Activated T-helper 2 cell treated with anti-CD3 and anti-CD28 coated beads, Interferon-gamma antibody, Interleukin-2, Interleukin-4, amounts not matched to agents 10 μg/mL and 5 μg/mL and 100 μg/mL, durations not matched to agents 14 hours and 24 hours and 36 hours (primary cell): ENCODE measurements at regions not wholly inside any gene's neighbourhood (a gene's known extent, or its start where the extent isn't known, plus 50 kb on each side); places are given as distances from the start of the nearest gene placed in this dataset.

Experiments
- DNase-seq: peaks from one replicate; pipeline ENCODE4 v3.0.0; 2021; ENCODE audit warnings: low spot score
- H3K27ac Mint-ChIP-seq: one replicate; pipeline ENCODE4 v1.8.0; 2021; ENCODE audit warnings: mixed read lengths
- H3K27me3 Mint-ChIP-seq: one replicate; pipeline ENCODE4 v1.8.0; 2021; ENCODE audit warnings: low read depth, mixed read lengths
- H3K36me3 Mint-ChIP-seq: one replicate; pipeline ENCODE4 v1.8.0; 2021; ENCODE audit warnings: low read depth, mixed read lengths
- H3K4me1 Mint-ChIP-seq: one replicate; pipeline ENCODE4 v1.8.0; 2021; ENCODE audit warnings: low read depth, mixed read lengths
- H3K4me3 Mint-ChIP-seq: one replicate; pipeline ENCODE4 v1.8.0; 2021; ENCODE audit warnings: low read depth, mild to moderate bottlenecking, moderate library complexity, mixed read lengths
- H3K9me3 Mint-ChIP-seq: one replicate; pipeline ENCODE4 v1.8.0; 2021; ENCODE audit warnings: mixed read lengths
- intact Hi-C: fragments of 100-400 bp; cut with micrococcal nuclease; formaldehyde crosslinking; loops from one replicate; pipeline ENCODE4 v1.15.1; 2023

DNA sequence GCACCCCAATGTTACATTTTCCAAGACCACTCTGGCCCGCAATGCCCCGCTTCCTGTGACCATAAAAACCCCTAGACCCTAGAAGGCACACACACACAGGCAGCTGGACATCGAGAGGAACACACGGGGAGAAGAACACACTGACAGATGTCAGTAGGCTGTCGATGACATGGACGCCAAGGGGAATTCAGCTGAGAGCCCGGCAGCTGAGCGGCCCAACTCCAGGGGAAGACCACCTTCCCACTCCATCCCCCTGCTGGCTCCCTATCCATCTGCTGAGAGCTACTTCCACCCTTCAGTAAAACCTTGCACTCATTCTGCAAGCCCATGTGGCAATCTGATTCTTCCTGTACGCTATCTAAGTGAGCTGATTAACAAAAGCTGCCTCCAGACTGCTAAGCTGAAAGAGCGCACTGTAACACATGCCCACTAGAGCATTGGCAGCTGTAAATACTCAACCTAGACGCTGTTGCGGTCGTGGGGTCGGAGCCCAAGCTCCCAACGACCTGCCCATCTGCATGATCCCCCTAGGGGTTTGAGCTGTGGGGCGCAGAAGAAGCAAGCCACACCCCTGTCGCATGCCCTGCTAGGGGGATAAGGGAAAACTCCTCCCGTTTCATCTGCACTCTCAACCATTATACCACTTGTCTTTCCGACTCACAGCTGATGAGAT is 843.6 kb upstream of the POT1 start:
- Mint-ChIP-seq H3K4me1 (no peaks in the 10 kb centered on the region), H3K27ac (no peak overlapping the region), H3K9me3 (peaks cover 23% of the 10 kb centered on the region), H3K36me3 (no peaks in the 10 kb centered on the region), H3K4me3 (no peak overlapping the region), H3K27me3 (no peaks in the 10 kb centered on the region)
- intact Hi-C loops, result no loop called here
- no peak for DNase-seq

- intact Hi-C loops, result no loop called here
- no peak overlapping the region for H3K4me3 Mint-ChIP-seq
- H3K9me3 Mint-ChIP-seq, result peaks cover 17% of the 10 kb centered on the region
- H3K36me3 Mint-ChIP-seq, result no peaks in the 10 kb centered on the region
- no peak for DNase-seq
- H3K27ac Mint-ChIP-seq, result no peak overlapping the region
- no peaks in the 10 kb centered on the region for H3K27me3 Mint-ChIP-seq
- no peaks in the 10 kb centered on the region for H3K4me1 Mint-ChIP-seq
Measured at GRCh38 chr7:125747966-125748365, 818.3 kb upstream of the POT1 start.

GRCh38 chr7:125746510-125746909 is 816.9 kb upstream of the POT1 start:
- no peak overlapping the region for H3K4me3 Mint-ChIP-seq
- no peaks in the 10 kb centered on the region for H3K27me3 Mint-ChIP-seq
- H3K4me1 Mint-ChIP-seq, result no peaks in the 10 kb centered on the region
- intact Hi-C loops, result no loop called here
- peaks cover 22% of the 10 kb centered on the region for H3K9me3 Mint-ChIP-seq
- no peak overlapping the region for H3K27ac Mint-ChIP-seq
- DNase-seq, result no peak
- H3K36me3 Mint-ChIP-seq, result no peaks in the 10 kb centered on the region

- intact Hi-C loops, result no loop called here
- Mint-ChIP-seq H3K36me3 (no peaks in the 10 kb centered on the region), H3K4me3 (no peak overlapping the region), H3K4me1 (no peaks in the 10 kb centered on the region), H3K9me3 (peaks cover 22% of the 10 kb centered on the region), H3K27me3 (no peaks in the 10 kb centered on the region), H3K27ac (no peak overlapping the region)
- DNase-seq, result no peak
Measured at GRCh38 chr7:125727215-125727614, 797.6 kb upstream of the POT1 start.

- intact Hi-C loops, result no loop called here
- Mint-ChIP-seq H3K9me3 (no peaks in the 10 kb centered on the region), H3K36me3 (no peaks in the 10 kb centered on the region), H3K27me3 (no peaks in the 10 kb centered on the region), H3K4me1 (no peaks in the 10 kb centered on the region), H3K27ac (no peak overlapping the region), H3K4me3 (no peak overlapping the region)
- DNase-seq, result no peak
Measured at GRCh38 chr7:125695626-125696025, 766.0 kb upstream of the POT1 start.

DNA sequence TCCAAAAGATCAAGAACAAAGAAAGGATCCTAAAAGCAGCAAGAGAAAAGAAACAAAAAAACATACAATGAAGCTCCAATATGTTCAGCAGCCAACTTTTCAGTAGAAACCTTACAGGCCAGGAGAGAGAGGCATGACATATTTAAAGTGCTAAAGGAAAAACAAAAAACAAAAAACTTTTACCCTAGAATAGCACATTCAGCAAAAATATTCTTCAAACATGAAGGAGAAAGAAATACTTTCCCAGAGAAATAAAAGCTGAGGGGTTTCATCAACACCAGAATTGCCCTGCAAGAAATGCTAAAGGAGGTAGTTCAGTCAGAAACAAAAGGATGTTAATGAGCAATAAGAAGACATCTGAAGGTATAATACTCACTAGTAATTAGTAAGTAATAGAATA is 753.5 kb upstream of the POT1 start:
- intact Hi-C loops, result no loop called here
- Mint-ChIP-seq H3K36me3 (no peaks in the 10 kb centered on the region), H3K4me3 (no peak overlapping the region), H3K9me3 (peaks cover 7% of the 10 kb centered on the region), H3K27me3 (no peaks in the 10 kb centered on the region), H3K4me1 (no peaks in the 10 kb centered on the region), H3K27ac (no peak overlapping the region)
- no peak for DNase-seq

- Mint-ChIP-seq H3K4me3 (no peak overlapping the region), H3K27me3 (no peaks in the 10 kb centered on the region), H3K36me3 (no peaks in the 10 kb centered on the region), H3K9me3 (peaks cover 7% of the 10 kb centered on the region), H3K27ac (no peak overlapping the region), H3K4me1 (no peaks in the 10 kb centered on the region)
- no peak for DNase-seq
- intact Hi-C loops, result no loop called here
Measured at GRCh38 chr7:125681508-125681907, 751.9 kb upstream of the POT1 start.

GRCh38 chr7:125678771-125679170 is 749.1 kb upstream of the POT1 start:
- Mint-ChIP-seq H3K27ac (no peak overlapping the region), H3K36me3 (no peaks in the 10 kb centered on the region), H3K4me3 (no peak overlapping the region), H3K27me3 (no peaks in the 10 kb centered on the region), H3K9me3 (peaks cover 3% of the 10 kb centered on the region), H3K4me1 (no peaks in the 10 kb centered on the region)
- no peak for DNase-seq
- intact Hi-C loops, result no loop called here

DNA sequence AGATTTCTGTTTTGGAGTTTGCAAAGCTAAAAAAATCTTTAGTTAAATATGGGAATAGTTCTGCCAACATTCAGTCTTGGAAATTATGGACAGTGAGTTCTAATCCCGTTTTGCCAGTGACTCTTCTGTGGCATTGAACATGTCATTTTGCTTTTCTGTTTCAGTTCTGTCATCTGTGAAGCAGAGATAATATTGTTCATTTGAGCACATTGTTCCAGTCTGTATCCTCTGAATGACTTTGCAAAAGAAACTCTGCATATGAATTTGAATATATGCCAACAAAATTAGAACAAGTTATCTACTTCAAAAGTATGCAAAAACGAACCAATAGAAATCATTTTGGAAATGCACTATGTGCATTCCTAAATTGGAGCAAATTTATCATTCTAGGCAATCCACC is 746.0 kb upstream of the POT1 start:
- DNase-seq, result no peak
- intact Hi-C loops, result no loop called here

GRCh38 chr7:125675169-125675568 is 745.5 kb upstream of the POT1 start:
- Mint-ChIP-seq H3K9me3 (no peaks in the 10 kb centered on the region), H3K4me1 (no peaks in the 10 kb centered on the region)
- intact Hi-C loops, result no loop called here

More for the DNA sequence above, 746.0 kb upstream of the POT1 start:
- H3K36me3 Mint-ChIP-seq, result no peaks in the 10 kb centered on the region
- H3K9me3 Mint-ChIP-seq, result no peaks in the 10 kb centered on the region
- H3K27me3 Mint-ChIP-seq, result no peaks in the 10 kb centered on the region
- no peak overlapping the region for H3K27ac Mint-ChIP-seq
- H3K4me1 Mint-ChIP-seq, result no peaks in the 10 kb centered on the region
- H3K4me3 Mint-ChIP-seq, result no peak overlapping the region

DNA sequence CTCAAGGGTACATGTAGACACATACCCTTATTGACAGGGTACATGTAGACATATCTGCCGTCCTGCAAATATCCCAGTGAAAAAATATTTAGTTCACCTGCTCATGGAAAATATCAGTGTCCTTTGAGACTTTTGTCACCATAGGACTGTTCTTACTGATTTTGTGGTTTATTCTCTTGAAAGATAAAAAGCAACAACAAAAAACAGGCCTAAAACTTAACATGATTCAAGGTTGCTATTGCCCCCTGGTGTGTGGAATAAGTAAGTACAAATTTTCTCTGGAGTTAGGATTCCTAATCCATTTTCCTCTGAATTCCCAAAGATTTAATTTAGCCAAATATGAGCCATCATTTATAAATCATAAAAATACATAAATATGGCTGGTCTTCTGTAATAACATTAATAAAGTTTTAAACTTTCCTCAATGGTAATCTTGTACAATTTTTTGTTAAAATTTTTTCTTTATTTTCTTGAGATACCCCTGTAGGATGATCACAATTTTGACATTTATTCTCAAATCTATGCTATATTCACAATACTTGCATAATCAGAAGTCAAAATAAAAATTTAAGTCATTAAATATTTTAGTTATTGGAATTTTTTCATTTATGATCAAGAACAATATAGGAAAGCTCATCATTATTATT is 741.4 kb upstream of the POT1 start:
- Mint-ChIP-seq H3K27ac (no peak overlapping the region), H3K9me3 (no peaks in the 10 kb centered on the region), H3K4me1 (no peaks in the 10 kb centered on the region), H3K4me3 (no peak overlapping the region), H3K36me3 (no peaks in the 10 kb centered on the region), H3K27me3 (no peaks in the 10 kb centered on the region)
- intact Hi-C loops, result no loop called here
- no peak for DNase-seq

More at GRCh38 chr7:125675169-125675568, 745.5 kb upstream of the POT1 start:
- no peak for DNase-seq
- no peak overlapping the region for H3K27ac Mint-ChIP-seq
- no peaks in the 10 kb centered on the region for H3K36me3 Mint-ChIP-seq
- no peaks in the 10 kb centered on the region for H3K27me3 Mint-ChIP-seq
- H3K4me3 Mint-ChIP-seq, result no peak overlapping the region

DNA sequence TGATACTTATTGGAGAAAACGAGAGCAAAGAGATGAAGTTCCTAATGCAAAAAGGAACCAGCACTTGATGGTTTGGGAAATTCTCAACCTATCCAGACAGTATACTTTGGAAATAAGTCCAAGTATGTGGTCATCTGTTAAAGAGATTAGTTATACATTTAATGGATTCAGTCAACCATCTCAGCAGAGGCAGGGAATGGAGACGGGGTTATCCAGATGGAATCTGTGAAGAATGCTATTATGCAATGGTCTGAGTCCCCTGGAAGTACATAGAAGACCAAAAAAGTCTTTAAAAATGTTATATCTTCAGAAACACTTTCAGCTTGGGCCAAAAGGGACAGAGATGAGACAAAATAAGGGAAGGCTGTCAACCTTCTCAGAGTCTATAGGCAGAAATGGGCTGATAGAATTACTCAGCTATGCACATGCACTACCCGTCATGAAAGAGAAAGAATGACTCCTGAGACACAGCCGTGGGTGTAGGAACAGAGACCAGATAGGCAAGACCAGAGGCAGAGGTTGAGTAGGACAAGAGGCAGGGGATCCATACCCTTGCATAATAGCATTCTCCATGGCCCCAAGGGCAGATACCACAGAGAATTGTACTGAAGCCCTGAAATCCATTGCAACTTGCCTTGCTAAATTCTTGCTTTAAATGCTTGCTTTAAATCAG is 738.8 kb upstream of the POT1 start:
- H3K36me3 Mint-ChIP-seq, result no peaks in the 10 kb centered on the region
- intact Hi-C loops, result no loop called here
- no peak overlapping the region for H3K4me3 Mint-ChIP-seq
- H3K27me3 Mint-ChIP-seq, result no peaks in the 10 kb centered on the region
- H3K4me1 Mint-ChIP-seq, result no peaks in the 10 kb centered on the region
- H3K9me3 Mint-ChIP-seq, result no peaks in the 10 kb centered on the region
- H3K27ac Mint-ChIP-seq, result no peak overlapping the region
- no peak for DNase-seq

- Mint-ChIP-seq H3K27me3 (no peaks in the 10 kb centered on the region), H3K36me3 (no peaks in the 10 kb centered on the region), H3K4me1 (no peaks in the 10 kb centered on the region), H3K4me3 (no peak overlapping the region), H3K27ac (no peak overlapping the region), H3K9me3 (peaks cover 9% of the 10 kb centered on the region)
- no peak for DNase-seq
- intact Hi-C loops, result no loop called here
Measured at GRCh38 chr7:125664625-125665024, 735.0 kb upstream of the POT1 start.
